Calu3 (cell line): ENCODE measurements at regions not wholly inside any gene's neighbourhood (a gene's known extent, or its start where the extent isn't known, plus 50 kb on each side); places are given as distances from the start of the nearest gene placed in this dataset.

Experiments
- BruUV-seq: library from RNA; stranded (reverse); fragments of 400-500 nt; replicated peaks from 2 replicates; lab custom pipeline; 2021; lab: Mats Ljungman, UMichigan
- CTCF ChIA-PET: fragments of 300-600 bp; sonication (Branson Sonifier 250); formaldehyde crosslinking; loops from one replicate; lab custom pipeline; 2022; ENCODE audit warnings: antibody characterized with exemption; lab: Charles Lee
- DNase-seq: peaks from one replicate; pipeline ENCODE4 v3.0.0; 2022
- H3K27ac Mint-ChIP-seq: one replicate; pipeline ENCODE4 v1.8.0; 2022; ENCODE audit warnings: mixed read lengths; ENCODE audit not compliant: unreplicated experiment
- H3K27me3 Mint-ChIP-seq: one replicate; pipeline ENCODE4 v1.8.0; 2022; ENCODE audit warnings: mixed read lengths; ENCODE audit not compliant: unreplicated experiment
- H3K36me3 Mint-ChIP-seq: one replicate; pipeline ENCODE4 v1.8.0; 2022; ENCODE audit warnings: mild to moderate bottlenecking, moderate library complexity, mixed read lengths; ENCODE audit not compliant: insufficient read depth, unreplicated experiment
- H3K4me1 Mint-ChIP-seq: one replicate; pipeline ENCODE4 v1.8.0; 2022; ENCODE audit warnings: mild to moderate bottlenecking, low read depth, mixed read lengths; ENCODE audit not compliant: unreplicated experiment
- H3K4me3 Mint-ChIP-seq: one replicate; pipeline ENCODE4 v1.8.0; 2022; ENCODE audit warnings: mild to moderate bottlenecking, low read depth, moderate library complexity, mixed read lengths; ENCODE audit not compliant: unreplicated experiment
- H3K9me3 Mint-ChIP-seq: one replicate; pipeline ENCODE4 v1.8.0; 2022; ENCODE audit warnings: low read depth, mixed read lengths; ENCODE audit not compliant: unreplicated experiment
- intact Hi-C: fragments of 100-400 bp; cut with micrococcal nuclease; formaldehyde crosslinking; loops from one replicate; pipeline ENCODE4 v1.10.0; 2022; ENCODE audit not compliant: unreplicated experiment
- TF ChIP-seq, protein P1 (sequence below): fragments of 200-600 bp; IDR thresholded peaks from one replicate; pipeline ENCODE4 v1.8.0; 2022; ENCODE audit warnings: antibody characterized with exemption; ENCODE audit not compliant: unreplicated experiment

DNA sequence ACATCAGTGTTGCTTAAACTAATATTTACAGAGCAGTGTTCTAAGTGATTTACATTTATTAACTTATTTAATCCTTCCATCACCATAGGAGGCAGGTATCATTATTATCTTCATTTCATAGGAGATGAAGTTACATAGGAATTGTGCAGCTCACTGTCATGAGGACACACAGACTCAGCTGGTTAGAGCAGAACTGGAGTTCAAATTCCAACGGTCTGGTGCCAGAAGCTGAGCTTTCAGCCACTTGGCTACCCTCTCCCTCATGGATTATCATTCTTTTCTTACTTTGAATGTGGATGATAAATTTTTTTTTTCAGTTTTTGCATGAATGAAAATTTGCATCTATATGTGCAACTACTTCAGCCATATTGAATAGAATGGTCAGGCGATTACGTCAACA, 86.0 kb upstream of the LRIG1 start:
- no peak overlapping the region for H3K4me3 Mint-ChIP-seq
- DNase-seq: no peak
- no peaks in the 10 kb centered on the region for H3K4me1 Mint-ChIP-seq
- H3K9me3 Mint-ChIP-seq: no peaks in the 10 kb centered on the region
- no peak overlapping the region for H3K27ac Mint-ChIP-seq
- TF ChIP-seq, protein P1, sequence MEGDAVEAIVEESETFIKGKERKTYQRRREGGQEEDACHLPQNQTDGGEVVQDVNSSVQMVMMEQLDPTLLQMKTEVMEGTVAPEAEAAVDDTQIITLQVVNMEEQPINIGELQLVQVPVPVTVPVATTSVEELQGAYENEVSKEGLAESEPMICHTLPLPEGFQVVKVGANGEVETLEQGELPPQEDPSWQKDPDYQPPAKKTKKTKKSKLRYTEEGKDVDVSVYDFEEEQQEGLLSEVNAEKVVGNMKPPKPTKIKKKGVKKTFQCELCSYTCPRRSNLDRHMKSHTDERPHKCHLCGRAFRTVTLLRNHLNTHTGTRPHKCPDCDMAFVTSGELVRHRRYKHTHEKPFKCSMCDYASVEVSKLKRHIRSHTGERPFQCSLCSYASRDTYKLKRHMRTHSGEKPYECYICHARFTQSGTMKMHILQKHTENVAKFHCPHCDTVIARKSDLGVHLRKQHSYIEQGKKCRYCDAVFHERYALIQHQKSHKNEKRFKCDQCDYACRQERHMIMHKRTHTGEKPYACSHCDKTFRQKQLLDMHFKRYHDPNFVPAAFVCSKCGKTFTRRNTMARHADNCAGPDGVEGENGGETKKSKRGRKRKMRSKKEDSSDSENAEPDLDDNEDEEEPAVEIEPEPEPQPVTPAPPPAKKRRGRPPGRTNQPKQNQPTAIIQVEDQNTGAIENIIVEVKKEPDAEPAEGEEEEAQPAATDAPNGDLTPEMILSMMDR: no peak
- no TSS peak for BruUV-seq
- intact Hi-C loops: no loop called here
- H3K27me3 Mint-ChIP-seq: no peaks in the 10 kb centered on the region
- CTCF ChIA-PET: no interaction called here
- H3K36me3 Mint-ChIP-seq: no peaks in the 10 kb centered on the region

DNA sequence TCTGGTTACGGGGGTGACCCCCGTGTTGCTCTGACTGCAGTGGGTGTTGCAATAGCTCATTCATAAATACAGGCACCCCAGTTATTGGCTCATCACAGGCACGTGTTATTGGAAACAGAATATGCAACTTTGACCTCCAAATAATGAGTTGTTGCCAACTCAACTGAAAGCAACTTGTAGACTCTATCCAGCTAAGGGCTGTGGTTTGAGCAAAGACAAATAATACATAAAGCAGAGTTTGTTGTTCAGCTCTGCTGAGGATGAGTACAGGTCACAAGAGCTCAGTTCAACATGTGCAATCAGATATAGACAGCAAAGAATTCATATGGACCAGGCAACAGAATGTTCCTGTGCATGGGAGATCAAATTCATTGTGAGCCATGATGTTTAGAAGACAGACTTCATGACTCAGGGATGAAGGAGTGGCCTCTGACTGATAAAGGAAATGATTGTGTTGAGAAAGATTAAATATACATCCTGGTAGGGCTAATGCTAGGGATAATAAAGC, 87.6 kb upstream of the LRIG1 start:
- no peaks in the 10 kb centered on the region for H3K27me3 Mint-ChIP-seq
- H3K36me3 Mint-ChIP-seq: no peaks in the 10 kb centered on the region
- no peaks in the 10 kb centered on the region for H3K9me3 Mint-ChIP-seq
- intact Hi-C loops: no loop called here
- H3K4me1 Mint-ChIP-seq: no peaks in the 10 kb centered on the region
- H3K27ac Mint-ChIP-seq: no peak overlapping the region
- CTCF ChIA-PET: no interaction called here
- no peak overlapping the region for H3K4me3 Mint-ChIP-seq
- TF ChIP-seq, protein P1: no peak
- no TSS peak for BruUV-seq
- no peak for DNase-seq

DNA sequence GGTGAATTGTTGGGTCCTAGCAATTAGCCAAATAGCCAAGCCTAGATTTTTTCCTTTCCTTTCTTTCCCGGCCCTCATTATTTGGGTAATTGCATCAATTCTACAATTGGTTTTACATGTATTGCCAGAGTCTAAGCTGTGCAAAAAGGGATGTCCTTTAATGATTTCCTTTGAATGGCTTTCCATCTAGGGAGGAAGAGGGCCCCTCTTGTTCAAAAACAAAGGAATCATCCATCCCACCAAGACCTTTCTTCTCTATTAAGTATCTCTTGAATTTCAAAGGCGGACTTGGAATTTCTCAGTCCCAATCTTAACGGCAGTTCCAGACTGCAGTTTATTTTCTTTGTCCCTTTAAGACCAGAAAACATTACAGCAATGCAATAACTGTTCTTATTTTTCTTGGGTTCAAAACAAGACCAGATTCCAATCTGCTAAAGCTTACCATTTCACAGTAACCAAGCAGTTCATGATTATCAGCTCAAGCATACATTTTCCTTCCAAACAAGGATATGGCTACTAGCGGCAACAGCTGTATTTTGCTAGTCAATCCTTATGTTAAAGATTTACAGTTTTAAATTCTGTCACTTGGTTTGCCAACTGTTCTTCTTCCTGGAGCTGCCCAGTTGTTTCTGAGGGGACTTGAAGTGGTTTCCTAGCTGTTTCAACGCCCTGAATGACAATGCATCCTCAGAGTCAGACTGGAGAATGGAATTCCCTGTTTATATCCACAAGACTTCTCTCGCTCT, 91.4 kb upstream of the LRIG1 start:
- no TSS peak for BruUV-seq
- Mint-ChIP-seq H3K27me3 (no peaks in the 10 kb centered on the region), H3K36me3 (no peaks in the 10 kb centered on the region), H3K27ac (no peak overlapping the region), H3K4me3 (no peak overlapping the region), H3K4me1 (peaks cover 9% of the 10 kb centered on the region), H3K9me3 (no peaks in the 10 kb centered on the region)
- TF ChIP-seq, protein P1: no peak
- intact Hi-C loops: no loop called here
- no peak for DNase-seq
- CTCF ChIA-PET: no interaction called here

DNA sequence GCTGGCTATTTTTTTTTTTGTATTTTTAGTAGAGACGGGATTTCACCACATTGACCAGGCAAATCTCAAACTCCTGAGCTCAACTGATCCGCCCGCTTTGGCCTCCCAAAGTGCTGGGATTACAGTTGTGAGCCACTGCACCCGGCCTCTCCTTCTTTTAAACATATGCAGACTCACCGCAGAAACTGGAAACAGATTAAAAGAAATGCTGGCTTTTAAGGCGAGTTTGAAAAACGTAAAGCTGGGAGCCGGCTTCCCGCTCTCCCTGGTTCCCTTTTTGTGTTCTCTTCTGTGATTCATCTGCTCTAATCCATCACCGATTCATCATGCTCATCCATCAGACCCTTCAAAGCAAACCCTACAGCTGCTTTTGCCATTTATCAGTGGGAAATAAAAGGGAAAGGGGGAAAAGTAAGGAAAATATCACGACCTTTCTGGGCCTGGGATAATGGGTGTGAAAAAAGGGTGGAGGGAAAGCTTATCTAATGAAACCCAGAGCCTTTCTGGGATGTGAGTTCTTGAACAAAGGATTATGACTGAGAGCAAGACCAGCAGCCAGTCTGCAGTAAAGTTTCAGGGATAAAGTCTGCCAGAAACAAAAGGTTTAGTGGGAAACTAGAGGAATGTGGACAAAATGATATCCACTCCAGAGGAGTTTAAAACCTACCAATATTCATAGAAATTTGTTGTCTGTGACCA, 92.3 kb upstream of the LRIG1 start:
- Mint-ChIP-seq H3K4me3 (no peak overlapping the region), H3K36me3 (no peaks in the 10 kb centered on the region), H3K9me3 (no peaks in the 10 kb centered on the region), H3K27ac (no peak overlapping the region), H3K4me1 (peaks cover 9% of the 10 kb centered on the region), H3K27me3 (no peaks in the 10 kb centered on the region)
- CTCF ChIA-PET: no interaction called here
- no TSS peak for BruUV-seq
- DNase-seq: no peak
- intact Hi-C loops: no loop called here
- TF ChIP-seq, protein P1: no peak
